HG02870 (cell line): ENCODE measurements at regions not wholly inside any gene's neighbourhood (a gene's known extent, or its start where the extent isn't known, plus 50 kb on each side); places are given as distances from the start of the nearest gene placed in this dataset.

Source experiments
- ATAC-seq: cut with Tn5 transposase; IDR thresholded peaks from one replicate; pipeline ENCODE4 v1.9.1; 2021; ENCODE audit warnings: mild to moderate bottlenecking, moderate library complexity; ENCODE audit not compliant: unreplicated experiment

DNA sequence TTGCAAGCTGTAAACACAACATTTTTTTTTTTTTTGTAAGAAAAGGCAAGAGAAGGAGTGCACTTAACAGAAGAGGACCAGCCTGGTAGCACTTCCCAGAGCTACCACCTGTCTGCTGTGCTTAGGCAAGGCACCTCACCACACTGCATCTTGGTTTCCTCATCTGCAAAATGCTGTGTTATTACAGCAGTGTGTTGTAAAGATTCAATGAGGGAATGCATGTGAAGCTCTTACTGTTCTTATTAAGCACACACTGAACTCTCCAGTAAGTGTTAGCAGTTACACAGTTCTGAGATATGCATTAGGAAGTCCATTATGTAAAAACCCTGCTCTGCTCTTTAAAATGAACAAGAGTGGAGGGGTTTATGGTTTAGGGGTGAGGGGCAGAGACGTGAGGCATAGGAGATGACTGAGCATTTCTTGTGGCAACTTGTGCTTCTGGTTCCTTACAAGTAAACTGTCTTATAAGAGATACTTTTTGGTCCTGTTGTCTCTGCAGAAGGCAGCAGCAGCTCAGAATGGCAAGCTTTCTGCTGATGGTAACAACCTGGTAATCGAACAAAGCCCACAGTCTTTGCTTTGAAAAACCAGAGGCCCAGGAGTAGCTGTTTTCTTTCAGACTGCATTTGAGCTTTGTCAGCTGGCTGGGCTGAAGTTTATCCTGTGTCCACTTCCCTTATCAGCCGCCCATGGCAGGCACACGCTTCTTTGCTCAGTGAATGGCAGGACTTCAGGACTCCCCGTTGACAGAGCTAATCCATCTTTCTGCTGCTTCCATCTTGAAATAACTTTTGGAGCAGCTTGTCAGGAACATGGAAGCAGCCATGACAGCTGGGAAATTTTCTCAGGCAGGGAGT is 98.8 kb upstream of the BMPER start:
- no peak for ATAC-seq

DNA sequence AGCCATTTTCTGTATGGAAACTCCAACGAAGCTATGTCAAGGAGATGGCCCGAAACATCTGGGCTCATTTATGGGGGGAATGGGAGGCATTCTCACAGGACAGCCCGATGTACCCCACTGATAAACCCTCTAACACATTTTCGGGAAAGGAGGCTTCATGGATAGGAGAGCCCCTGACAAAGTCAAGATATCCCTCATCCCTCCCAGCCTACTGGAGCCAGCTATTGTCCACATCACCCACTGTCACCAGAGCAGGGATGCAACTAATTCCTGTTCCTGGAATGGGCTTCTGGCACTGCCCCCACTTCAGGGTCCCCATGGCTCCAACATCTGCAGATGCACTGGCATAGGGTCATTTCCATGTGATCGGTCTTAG is 98.2 kb upstream of the BMPER start:
- ATAC-seq: no peak

DNA sequence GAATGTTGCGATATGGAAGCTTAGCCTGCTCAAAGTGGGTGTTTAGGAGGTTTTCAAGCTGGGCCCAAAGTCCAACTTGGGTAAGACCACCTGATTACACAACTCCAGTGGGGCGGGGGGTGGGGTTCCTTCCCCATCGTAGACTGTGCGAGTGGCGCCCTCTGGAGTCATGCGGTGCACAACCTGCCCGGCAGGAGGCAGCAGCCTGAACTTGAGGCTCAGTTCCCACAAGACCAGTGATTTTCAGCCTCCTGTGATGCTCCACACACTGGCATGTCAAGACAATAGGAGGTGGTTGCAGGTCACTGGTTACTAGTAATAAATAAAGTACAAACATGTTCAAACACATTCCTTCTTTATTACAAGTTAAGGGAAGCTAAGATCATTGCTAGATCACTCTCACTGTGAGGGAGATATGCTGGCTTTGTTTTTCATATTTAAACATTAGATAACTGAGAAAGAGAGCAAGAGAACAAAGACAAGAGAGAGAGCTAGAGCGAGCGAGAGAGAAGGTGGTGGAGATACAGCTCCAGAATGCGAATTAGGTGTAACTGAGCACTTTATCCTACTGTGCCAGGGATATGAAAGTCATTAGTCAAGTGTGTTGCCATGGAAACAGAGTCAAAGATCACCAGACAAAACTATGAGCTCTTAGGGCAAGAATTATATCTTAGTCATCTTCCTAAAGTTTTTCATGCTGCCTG is 97.4 kb upstream of the BMPER start:
- ATAC-seq: no peak

DNA sequence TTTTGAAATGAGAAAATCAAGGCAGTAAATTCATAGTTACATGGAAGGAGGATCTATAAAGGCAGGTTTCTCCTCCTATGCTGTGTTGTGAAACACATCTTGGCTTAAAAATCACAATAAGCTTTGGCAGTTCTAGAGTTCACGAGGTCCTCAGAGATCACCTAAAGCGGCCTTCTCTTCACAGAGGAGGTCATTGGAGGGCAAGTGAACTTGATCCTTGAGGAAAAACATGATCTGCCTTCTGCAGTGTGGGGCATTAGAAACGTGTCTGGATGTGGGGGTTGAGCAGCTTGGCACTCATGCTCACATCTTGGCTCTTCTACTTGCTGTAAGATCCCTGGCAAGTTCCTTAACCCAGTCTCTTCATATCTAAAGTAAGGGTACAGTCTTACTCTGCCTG is 96.1 kb upstream of the BMPER start:
- no peak for ATAC-seq

DNA sequence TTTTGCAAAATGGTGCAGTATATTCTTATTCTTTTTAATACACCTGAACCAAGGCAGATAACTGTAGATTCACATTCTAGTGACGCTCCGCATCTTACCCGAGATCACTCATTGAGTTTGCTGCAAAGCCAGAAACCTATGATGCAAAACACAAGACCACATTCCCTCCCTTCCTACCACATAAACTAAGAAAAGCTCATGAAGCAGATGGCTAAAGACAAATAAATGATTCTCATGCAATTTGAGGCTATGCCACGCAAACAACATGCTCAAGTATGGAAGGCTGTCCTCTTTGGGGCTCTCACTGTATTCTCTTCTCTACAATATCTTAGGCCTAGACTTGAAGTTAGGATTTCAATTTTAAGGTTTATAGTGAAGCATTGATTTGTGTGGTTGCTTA is 95.0 kb upstream of the BMPER start:
- no peak for ATAC-seq

DNA sequence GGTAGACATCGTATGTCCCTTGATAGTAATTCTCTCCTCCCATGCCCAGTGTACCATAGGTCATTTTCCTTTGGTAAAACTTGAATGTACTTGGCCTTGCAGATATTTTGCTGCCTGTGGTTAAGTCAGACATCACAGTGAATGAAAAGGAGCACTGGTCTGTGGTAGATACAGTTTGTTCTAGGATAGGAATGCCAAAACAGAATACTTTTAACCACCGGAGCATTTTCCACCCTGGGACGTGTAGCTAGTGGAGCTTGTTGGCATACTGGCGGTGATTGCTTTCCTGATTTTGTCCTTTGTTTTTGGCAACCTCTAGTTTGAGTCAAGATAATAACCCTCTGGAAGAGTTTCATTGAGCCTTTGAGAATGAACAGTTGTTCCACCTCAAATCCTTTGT is 92.0 kb upstream of the BMPER start:
- no peak for ATAC-seq

DNA sequence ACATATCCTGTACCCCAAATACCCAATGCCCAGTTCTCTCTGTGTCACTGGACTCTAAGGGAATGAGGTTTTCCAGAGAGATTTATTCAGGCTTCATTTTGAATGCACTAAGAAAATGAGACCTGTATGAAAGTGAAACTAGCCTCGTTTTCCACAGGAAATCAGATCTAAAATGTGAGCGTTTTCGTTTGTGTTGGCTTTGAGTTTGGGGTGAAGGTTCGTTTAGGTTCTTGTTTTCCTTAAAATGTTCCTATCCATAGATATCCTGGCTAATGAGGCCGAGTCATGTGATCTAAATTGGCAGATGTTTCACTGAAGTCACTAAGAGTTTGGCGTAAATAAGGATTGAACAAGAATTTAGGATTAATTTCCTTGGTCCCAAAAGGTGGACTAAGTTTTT is 90.9 kb upstream of the BMPER start:
- no peak for ATAC-seq

DNA sequence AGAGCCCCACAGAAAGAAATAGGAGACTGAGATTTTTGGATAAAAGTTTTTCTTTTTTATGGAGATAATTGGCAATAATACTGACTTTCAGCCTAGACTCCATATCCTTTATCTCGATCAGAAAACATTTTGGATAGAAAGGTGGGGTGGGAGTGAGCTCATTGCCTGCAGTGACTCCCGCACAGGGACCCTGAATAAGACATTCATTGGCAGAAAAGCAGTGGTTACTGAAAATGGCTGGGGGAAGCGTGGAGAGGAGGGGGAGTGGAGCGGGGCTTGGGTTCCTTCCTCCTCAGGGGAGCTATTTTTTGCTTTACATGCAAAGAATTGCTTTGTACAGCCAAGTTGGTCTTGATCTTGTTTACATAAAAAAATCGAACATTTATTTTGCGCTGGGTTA is 90.4 kb upstream of the BMPER start:
- no peak for ATAC-seq

DNA sequence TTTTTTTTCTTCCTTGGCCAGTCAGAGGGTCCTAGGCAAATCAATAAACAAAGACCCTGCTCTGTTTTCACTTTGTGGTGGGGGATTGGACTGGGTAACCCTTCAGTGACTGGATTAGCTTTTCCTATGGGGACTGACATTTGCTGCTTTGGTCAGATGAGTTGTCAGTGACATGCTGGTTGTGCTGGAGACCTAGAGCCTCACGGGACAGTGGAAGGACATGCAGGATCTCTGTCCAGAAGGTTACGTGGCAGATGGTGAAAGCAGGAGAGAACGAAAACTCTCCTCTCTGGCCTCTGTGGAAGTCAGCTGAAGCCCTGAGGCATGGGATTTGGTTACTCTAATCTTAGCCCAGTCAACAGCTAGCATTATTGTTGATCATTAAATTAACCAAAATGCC is 90.0 kb upstream of the BMPER start:
- no peak for ATAC-seq

DNA sequence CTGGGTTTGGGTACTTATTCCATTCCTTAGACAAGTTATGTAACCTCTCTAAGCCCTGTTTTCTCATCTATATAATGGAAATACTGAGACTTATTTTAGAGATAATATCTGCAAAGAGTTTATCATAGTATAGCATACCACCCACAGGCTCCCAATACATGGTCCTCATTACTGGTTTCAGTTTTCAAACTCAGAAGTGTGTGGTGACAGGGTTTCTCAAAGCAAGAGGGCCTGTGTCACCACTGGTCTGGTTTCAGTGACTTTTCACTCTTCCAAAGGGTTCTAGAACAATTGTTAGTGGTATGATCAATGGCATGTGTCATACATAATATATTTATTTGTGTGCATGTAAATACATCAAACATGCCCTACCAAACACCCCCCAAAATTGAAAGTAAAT is 89.2 kb upstream of the BMPER start:
- ATAC-seq: no peak

DNA sequence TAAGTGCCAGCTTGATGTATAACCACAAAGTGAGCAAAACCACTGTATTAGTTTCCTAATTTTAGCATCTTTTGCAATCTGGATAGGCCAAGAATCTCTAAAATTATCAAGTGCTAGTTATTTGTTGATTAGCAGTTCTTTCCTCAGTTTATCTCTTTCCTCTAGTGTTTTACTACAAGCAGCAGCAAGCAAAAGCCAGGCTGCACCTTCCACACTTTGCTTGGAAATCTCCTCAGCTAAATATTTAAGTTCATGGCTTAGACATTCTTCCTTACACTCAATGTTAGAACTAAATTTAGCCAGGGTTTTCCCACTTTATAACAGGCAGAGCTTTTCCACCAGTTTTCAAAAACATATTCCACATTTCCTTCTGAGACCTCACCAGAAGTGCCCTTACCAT is 85.7 kb upstream of the BMPER start:
- ATAC-seq: no peak

DNA sequence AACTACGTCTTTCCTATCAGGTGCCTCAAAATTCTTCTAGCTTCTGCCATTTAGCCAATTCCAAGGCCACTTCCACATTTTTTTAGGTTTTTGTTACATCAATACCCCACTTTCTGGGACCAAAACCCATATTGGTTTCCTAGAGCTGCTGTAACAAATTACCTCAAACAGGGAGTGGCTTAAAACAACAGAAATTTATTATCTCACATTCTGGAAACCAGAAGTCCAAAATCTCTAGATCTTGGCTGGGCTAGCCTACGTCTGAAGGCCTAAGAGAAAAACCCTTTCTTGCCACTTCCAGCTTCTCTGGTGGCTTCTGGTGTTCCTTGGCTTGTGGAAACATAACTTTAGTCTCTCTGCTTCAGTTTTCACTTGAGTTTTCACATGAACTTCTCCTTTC is 85.1 kb upstream of the BMPER start:
- ATAC-seq: no peak

DNA sequence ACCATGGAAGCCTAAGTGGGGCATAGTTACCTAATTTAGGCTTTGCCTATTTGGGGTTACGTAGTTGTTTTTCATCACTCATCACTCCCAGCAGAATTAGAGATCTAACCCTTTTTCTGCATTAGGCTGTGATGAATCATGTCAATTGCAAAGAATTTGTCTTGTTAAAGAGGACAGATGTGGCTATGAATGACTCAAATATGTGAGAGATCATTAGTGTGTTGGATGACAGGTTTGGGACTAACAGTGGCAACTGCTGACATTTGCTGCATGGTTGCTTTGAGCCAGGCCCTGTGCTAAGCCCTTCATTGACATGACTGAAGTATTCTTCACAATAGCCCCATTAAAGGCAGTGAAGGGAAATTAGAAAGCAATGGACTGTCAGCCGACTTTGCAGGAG is 83.4 kb upstream of the BMPER start:
- no peak for ATAC-seq

DNA sequence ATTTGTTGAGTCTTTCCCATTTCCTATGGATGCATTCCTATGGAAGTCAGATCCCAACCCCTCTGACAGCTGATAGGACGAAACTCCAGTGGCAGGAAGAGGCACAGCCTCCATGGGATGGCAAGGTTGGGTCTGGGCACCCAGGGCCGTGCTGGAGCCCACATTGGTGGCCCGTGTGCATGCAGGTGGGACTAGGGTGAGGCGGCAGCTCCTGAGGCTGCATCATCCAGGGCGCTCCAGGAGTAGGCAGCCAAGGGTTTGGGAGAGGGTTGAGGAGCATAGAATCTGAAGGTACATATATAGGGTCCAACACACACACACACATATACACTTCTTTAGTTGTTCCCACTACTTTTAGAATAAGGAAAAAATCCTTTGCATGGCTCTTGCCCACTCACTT is 81.4 kb upstream of the BMPER start:
- ATAC-seq: no peak

DNA sequence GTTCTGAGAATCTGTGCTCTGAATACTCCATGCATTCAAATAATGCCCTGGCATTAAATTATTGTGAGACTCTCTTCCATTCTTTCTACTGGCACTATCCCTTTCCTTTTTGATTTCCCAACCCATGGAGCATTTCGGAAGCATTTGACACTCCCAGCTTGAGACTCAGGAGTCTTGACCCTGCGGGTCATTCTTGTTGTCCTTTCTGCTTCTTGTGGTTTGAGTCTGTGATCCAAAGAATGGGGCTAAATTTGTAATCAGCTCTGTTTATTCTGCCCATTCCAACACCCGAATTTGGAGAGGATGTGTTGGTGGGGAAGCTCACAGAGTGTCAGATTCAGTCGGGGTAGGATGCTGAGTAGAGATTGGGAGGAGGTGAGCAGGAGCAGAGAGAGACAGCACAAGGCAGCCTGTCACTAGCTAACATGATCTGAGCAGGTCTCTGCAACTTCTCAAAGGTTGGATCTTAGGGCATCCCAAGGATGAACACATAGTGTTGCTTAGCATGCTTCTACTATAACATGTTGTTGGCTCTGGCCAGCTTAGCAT is 80.4 kb upstream of the BMPER start:
- ATAC-seq: no peak

DNA sequence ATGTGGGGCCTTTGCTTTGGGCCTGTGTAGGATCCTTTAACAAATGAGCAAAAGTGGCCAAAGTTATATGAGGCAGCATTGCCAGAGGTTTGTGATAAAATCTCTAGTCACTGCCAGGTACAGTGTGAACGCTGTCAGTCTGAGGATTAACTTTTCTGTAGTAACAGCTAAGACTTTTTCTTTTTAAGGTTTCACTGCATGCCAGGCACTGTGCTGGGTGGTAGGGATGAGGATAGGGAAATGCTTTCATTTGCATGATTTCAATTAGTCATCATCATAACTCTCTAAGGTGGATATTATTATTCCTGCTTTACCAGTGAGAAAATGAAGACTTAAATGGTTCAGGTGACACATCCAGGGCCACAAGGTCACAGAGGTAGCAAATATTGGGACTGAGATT is 79.7 kb upstream of the BMPER start:
- no peak for ATAC-seq

DNA sequence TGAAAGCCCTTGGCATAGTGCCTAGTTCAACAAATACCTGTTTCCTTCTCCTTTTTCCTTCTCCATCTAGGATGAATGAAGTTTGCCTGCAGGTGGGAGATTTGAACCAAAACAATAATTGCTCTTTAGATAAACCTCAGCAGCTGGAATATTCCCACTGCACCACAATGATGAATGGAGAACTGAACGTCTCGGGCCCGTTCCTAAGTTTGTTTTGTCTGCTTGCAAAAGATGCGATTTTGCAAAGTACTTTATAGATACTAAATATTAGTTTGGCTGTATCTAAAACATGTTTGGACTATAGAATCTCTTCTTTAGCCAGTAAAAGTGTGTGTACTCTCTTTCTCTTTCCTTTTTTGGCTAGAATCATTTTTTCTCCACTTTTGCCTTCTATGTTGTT is 75.8 kb upstream of the BMPER start:
- ATAC-seq: no peak

DNA sequence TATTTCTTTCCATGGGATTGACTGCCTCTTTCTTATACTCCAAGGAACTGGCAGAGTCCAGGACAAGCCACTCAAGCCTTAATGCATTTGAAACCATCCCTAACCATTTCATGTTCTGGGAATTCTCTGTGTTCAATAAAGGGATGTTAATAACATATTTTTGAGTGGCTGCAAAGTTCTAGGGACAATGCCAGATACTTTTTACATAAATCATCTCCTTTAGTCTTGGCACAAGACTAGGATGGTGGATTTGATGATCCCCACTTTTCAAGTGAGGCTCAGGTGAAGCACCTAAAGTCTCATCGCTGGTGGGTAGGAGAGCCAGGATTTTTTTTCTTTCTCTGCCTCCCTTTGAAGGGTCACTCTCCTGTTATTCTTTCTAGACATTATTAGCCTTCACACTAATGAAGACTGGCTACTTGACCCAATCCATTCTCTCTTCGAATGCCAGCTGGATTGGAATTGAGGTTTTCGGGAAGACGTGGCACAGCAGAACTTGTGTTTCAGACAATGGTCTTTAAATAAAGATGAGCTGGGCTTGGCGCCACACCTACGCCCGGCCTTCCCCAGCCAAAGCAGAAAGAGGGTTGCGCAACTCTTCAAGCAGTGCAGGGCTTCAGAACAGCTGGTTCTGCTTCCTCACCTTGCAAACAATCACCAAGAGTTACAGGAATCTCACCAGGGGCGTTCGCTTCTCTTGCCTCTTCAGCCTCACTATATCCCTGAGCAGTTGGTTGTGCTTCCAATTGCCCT is 73.8 kb upstream of the BMPER start:
- ATAC-seq: no peak

DNA sequence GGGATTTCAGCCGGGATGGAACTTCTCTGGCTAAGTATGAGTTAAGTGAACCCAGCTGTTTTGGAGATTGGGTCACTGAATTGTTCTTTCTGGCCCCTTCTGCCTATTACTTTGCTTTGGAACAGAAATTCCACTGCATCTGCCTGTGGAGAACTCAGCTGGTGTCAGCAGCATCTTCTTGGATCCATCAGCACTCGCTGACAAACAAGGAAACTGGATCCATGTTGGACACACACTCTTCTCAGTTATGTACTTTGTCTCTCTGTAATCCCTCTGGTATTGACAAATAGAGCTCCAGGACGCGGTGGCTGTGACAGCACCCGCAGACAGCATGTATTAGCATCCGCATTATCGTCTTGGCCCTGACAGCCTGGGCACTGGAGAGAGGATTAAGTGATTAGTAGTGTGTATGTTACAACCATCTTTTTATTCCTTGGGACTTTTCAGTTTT is 73.0 kb upstream of the BMPER start:
- no peak for ATAC-seq

DNA sequence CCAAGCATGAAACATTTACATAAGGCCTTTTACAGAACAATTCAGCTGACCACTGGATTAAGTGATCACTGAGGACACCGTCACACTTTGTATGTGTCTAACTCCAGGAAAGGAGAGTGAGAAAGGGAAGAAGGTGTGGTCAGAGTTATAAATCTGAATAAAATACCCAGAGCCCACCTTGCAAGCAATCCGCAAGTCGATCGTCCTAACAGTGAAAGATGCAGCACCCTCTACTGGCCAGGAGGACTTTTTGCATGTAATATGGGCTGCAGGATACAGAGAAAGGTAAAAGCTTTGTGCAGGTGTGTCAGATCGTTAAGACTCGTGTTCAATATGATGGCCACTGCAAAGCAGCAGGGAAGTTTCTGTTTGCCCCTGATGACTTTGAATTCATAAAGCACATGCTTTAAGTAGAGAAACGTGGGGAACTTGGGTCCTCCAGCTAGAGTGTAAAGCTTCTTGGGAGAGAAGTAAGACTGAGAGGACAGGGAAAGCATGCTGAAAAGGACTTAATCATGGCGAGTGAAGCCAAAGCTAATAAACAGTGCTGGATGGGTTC is 68.5 kb upstream of the BMPER start:
- no peak for ATAC-seq

DNA sequence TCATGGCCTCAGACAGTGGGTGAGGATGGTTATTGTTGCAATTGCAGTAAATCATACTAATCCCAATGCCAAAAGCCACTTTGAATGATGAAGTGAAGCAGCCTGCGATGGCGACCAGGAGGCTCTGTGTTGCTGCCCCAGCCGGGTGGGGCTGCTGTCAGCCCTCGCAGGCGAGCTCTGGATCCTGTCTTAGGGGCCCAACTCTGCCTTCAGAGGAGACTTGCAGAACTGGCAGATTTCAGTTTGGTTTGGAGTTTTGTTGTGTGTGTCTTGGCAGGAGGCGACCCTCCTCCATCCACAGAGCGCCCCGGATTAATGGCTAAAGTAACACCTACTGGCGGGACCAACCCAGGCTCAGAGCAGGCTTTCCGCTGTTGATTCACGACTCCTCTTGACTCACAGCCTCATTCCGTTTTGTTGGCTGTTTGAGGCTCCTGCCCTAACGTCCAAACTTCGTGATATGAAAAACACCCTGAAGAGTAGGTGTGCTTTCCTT is 67.9 kb upstream of the BMPER start:
- no peak for ATAC-seq
